ENCODE measurements at regions not wholly inside any gene's neighbourhood (a gene's known extent, or its start where the extent isn't known, plus 50 kb on each side); places are given as distances from the start of the nearest gene placed in this dataset.

GRCh38 chr7:115217373-115217772 is 295.5 kb downstream of the MDFIC start:
- TF ChIP-seq POLR2AphosphoS5 (IDR thresholded peaks at IDR 0.05) (no peak), CTCF (IDR thresholded peaks at IDR 0.05) (peak; percentile 23 to 30 (median 30)), POLR2A (IDR thresholded peaks at IDR 0.05; ENCODE audit: low read depth) (no peak), EP300 (IDR thresholded peaks at IDR 0.05) (no peak)
